Liver (tissue), 8 donors: ENCODE measurements at regions not wholly inside any gene's neighbourhood (a gene's known extent, or its start where the extent isn't known, plus 50 kb on each side); places are given as distances from the start of the nearest gene placed in this dataset.

Source experiments
- DNase-seq: peaks from one replicate; pipeline ENCODE4 v3.0.0-alpha.2; 2017; ENCODE audit warnings: low spot score
- H3K27ac ChIP-seq, 2 donors: one replicate each; pipeline ENCODE4 v1.7.0; 2013; ENCODE audit warnings: inconsistent platforms in 2 of 2, low read length in 2 of 2, control low read depth in 1 of 2, low read depth in 1 of 2, mild to moderate bottlenecking in 1 of 2
- H3K27me3 ChIP-seq, 4 donors: one replicate each; pipeline versions ENCODE4 v1.6.1 to v1.7.0; 2013; ENCODE audit warnings: low read length in 3 of 4, inconsistent platforms in 1 of 4, mild to moderate bottlenecking in 1 of 4, moderate library complexity in 1 of 4; ENCODE audit not compliant: control insufficient read depth in 4 of 4, insufficient read depth in 4 of 4
- H3K36me3 ChIP-seq, 4 donors: one replicate each; pipeline versions ENCODE4 v1.6.1 to v1.7.0; 2013; ENCODE audit warnings: low read length in 3 of 4, mild to moderate bottlenecking in 3 of 4, low read depth in 1 of 4, moderate library complexity in 1 of 4; ENCODE audit not compliant: control insufficient read depth in 4 of 4, insufficient read depth in 3 of 4
- H3K4me1 ChIP-seq, 4 donors: one replicate each; pipeline versions ENCODE4 v1.6.1 to v1.7.0; 2013; ENCODE audit warnings: low read length in 3 of 4, mild to moderate bottlenecking in 3 of 4, moderate library complexity in 1 of 4; ENCODE audit not compliant: control insufficient read depth in 4 of 4, insufficient read depth in 4 of 4
- H3K4me3 ChIP-seq, 3 donors: one replicate each; pipeline versions ENCODE4 v1.6.1 to v1.7.0; 2013; ENCODE audit warnings: low read length in 3 of 3, control low read depth in 1 of 3, low read depth in 1 of 3, mild to moderate bottlenecking in 1 of 3
- H3K9ac ChIP-seq, 2 donors: one replicate each; pipeline ENCODE4 v1.7.0; 2013; ENCODE audit warnings: low read length in 2 of 2, mild to moderate bottlenecking in 2 of 2, moderate library complexity in 2 of 2, control low read depth in 1 of 2, low read depth in 1 of 2
- H3K9me3 ChIP-seq, 4 donors: one replicate each; pipeline versions ENCODE4 v1.6.1 to v1.7.0; 2013; ENCODE audit warnings: low read length in 3 of 4; ENCODE audit not compliant: control insufficient read depth in 4 of 4
- ATF3 ChIP-seq: IDR thresholded peaks from 2 replicates; pipeline ENCODE4 v1.6.1; 2016; ENCODE audit warnings: antibody characterized with exemption
- EGR1 ChIP-seq, 2 donors: IDR thresholded peaks; 2 replicates each; pipeline ENCODE4 v1.6.1; 2016 to 2018; ENCODE audit warnings: antibody characterized with exemption in 2 of 2, low read depth in 2 of 2
- FOXA1 ChIP-seq: IDR thresholded peaks from 2 replicates; pipeline ENCODE4 v1.6.1; 2016; ENCODE audit warnings: antibody characterized with exemption
- FOXA2 ChIP-seq: IDR thresholded peaks from 2 replicates; pipeline ENCODE4 v1.6.1; 2016; ENCODE audit warnings: antibody characterized with exemption
- GABPA ChIP-seq, 2 donors: IDR thresholded peaks in 1 of 2; conservative IDR thresholded peaks in 1 of 2; 2 replicates each; pipeline ENCODE4 v1.6.1; 2016; ENCODE audit warnings: antibody characterized with exemption in 2 of 2, mild to moderate bottlenecking in 1 of 2, moderate library complexity in 1 of 2
- HNF4A ChIP-seq, 2 donors: conservative IDR thresholded peaks; 2 replicates each; pipeline ENCODE4 v1.6.1; 2016; ENCODE audit warnings: antibody characterized with exemption in 2 of 2, mild to moderate bottlenecking in 2 of 2
- HNF4G ChIP-seq: IDR thresholded peaks from 2 replicates; pipeline ENCODE4 v1.6.1; 2016; ENCODE audit warnings: antibody characterized with exemption
- JUND ChIP-seq, 2 donors: IDR thresholded peaks; 2 replicates each; pipeline ENCODE4 v1.6.1; 2016; ENCODE audit warnings: antibody characterized with exemption in 2 of 2
- MAX ChIP-seq: IDR thresholded peaks from 2 replicates; pipeline ENCODE4 v1.6.1; 2016; ENCODE audit warnings: antibody characterized with exemption
- NR2F2 ChIP-seq: IDR thresholded peaks from 2 replicates; pipeline ENCODE4 v1.6.1; 2016; ENCODE audit warnings: antibody characterized with exemption
- RXRA ChIP-seq, 2 donors: IDR thresholded peaks; 2 replicates each; pipeline ENCODE4 v1.6.1; 2017 to 2018; ENCODE audit warnings: antibody characterized with exemption in 2 of 2, mild to moderate bottlenecking in 1 of 2
- SP1 ChIP-seq: IDR thresholded peaks from 2 replicates; pipeline ENCODE4 v1.6.1; 2018; ENCODE audit warnings: antibody characterized with exemption, mild to moderate bottlenecking
- TAF1 ChIP-seq: conservative IDR thresholded peaks from 2 replicates; pipeline ENCODE4 v1.6.1; 2016; ENCODE audit warnings: antibody characterized with exemption, mild to moderate bottlenecking
- WGBS: extraction: QIAGEN DNeasy Blood & Tissue Kit; methylation state at CpG from one replicate; pipeline ENCODE4 v1.1.7; 2013; 5-methylcytosine and 5-hydroxymethylcytosine counted together
- TF ChIP-seq, protein P1 (sequence below): fragments of 150-350 bp; IDR thresholded peaks from 2 replicates; pipeline ENCODE4 v1.5.1; 2017; ENCODE audit warnings: improper control_type of control experiment, low read depth, low read length; ENCODE audit not compliant: missing input control
- TF ChIP-seq, protein P2 (sequence below): IDR thresholded peaks from 2 replicates; pipeline ENCODE4 v1.6.1; 2016; ENCODE audit warnings: antibody characterized with exemption, mild to moderate bottlenecking
- donor health status: healthy.
- donor health status: healthy.
- donor health status: healthy.
- donor health status: healthy.
- donor health status: healthy.

- H3K36me3 ChIP-seq, result no peaks in the 10 kb centered on the region
- H3K4me1 ChIP-seq, result no peaks in the 10 kb centered on the region
- no peaks in the 10 kb centered on the region for H3K27me3 ChIP-seq
- H3K9me3 ChIP-seq, result no peaks in the 10 kb centered on the region
- H3K9ac ChIP-seq, result no peak overlapping the region
- H3K27ac ChIP-seq, result no peak overlapping the region
- WGBS, result 84% methylated on average over 5 of the region's 5 CpGs
- no peak overlapping the region for H3K4me3 ChIP-seq
- DNase-seq, result no peak
- TF ChIP-seq EGR1 (IDR thresholded peaks at IDR 0.05; ENCODE audit: low read depth in 2 of 2) (no peak), HNF4A (conservative IDR thresholded peaks at IDR 0.05) (no peak), JUND (IDR thresholded peaks at IDR 0.05) (no peak), MAX (no peak), FOXA2 (no peak), HNF4G (no peak), FOXA1 (no peak), TAF1 (no peak), ATF3 (no peak)
- TF ChIP-seq, protein P1, sequence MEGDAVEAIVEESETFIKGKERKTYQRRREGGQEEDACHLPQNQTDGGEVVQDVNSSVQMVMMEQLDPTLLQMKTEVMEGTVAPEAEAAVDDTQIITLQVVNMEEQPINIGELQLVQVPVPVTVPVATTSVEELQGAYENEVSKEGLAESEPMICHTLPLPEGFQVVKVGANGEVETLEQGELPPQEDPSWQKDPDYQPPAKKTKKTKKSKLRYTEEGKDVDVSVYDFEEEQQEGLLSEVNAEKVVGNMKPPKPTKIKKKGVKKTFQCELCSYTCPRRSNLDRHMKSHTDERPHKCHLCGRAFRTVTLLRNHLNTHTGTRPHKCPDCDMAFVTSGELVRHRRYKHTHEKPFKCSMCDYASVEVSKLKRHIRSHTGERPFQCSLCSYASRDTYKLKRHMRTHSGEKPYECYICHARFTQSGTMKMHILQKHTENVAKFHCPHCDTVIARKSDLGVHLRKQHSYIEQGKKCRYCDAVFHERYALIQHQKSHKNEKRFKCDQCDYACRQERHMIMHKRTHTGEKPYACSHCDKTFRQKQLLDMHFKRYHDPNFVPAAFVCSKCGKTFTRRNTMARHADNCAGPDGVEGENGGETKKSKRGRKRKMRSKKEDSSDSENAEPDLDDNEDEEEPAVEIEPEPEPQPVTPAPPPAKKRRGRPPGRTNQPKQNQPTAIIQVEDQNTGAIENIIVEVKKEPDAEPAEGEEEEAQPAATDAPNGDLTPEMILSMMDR, result no peak
- TF ChIP-seq, protein P2, sequence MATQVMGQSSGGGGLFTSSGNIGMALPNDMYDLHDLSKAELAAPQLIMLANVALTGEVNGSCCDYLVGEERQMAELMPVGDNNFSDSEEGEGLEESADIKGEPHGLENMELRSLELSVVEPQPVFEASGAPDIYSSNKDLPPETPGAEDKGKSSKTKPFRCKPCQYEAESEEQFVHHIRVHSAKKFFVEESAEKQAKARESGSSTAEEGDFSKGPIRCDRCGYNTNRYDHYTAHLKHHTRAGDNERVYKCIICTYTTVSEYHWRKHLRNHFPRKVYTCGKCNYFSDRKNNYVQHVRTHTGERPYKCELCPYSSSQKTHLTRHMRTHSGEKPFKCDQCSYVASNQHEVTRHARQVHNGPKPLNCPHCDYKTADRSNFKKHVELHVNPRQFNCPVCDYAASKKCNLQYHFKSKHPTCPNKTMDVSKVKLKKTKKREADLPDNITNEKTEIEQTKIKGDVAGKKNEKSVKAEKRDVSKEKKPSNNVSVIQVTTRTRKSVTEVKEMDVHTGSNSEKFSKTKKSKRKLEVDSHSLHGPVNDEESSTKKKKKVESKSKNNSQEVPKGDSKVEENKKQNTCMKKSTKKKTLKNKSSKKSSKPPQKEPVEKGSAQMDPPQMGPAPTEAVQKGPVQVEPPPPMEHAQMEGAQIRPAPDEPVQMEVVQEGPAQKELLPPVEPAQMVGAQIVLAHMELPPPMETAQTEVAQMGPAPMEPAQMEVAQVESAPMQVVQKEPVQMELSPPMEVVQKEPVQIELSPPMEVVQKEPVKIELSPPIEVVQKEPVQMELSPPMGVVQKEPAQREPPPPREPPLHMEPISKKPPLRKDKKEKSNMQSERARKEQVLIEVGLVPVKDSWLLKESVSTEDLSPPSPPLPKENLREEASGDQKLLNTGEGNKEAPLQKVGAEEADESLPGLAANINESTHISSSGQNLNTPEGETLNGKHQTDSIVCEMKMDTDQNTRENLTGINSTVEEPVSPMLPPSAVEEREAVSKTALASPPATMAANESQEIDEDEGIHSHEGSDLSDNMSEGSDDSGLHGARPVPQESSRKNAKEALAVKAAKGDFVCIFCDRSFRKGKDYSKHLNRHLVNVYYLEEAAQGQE, result no peak
Observed at GRCh38 chr16:65648101-65648500, 526.2 kb upstream of the CDH11 start.

DNA sequence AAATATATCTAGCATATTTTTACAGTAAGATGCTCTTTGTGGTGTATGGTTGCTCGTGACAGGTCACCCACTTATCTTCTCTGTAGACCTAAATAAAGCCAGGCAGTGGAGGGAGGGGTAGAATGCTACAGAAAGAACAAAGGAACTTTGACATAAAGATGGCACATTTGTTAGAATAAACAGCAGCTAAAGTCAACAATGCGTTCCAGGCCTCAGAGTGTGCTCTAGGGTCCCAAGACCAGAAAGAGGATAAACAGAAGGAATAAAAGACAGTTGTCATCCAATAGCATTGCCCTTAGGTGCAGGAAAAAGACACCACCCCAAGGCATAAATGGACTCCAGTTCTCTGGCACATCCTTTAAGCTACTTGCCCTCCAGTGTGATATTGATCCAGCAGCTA, 523.0 kb upstream of the CDH11 start:
- no peak overlapping the region for H3K9ac ChIP-seq
- no peak overlapping the region for H3K4me3 ChIP-seq
- no peaks in the 10 kb centered on the region for H3K9me3 ChIP-seq
- TF ChIP-seq GABPA (IDR thresholded peaks at IDR 0.05 in 1 of 2, conservative IDR thresholded peaks at IDR 0.05 in 1 of 2) (no peak), EGR1 (IDR thresholded peaks at IDR 0.05; ENCODE audit: low read depth in 2 of 2) (no peak), RXRA (IDR thresholded peaks at IDR 0.05) (no peak), FOXA1 (no peak)
- H3K36me3 ChIP-seq, result no peaks in the 10 kb centered on the region
- WGBS, result 55% methylated on average over 2 of the region's 2 CpGs
- no peak overlapping the region for H3K27ac ChIP-seq
- DNase-seq, result no peak
- H3K27me3 ChIP-seq, result no peaks in the 10 kb centered on the region
- H3K4me1 ChIP-seq, result no peaks in the 10 kb centered on the region

GRCh38 chr16:65641762-65642289, 520.0 kb upstream of the CDH11 start:
- Histone ChIP-seq H3K4me3 (no peak overlapping the region), H3K27me3 (no peaks in the 10 kb centered on the region), H3K4me1 (no peaks in the 10 kb centered on the region), H3K36me3 (no peaks in the 10 kb centered on the region), H3K27ac (no peak overlapping the region), H3K9ac (no peak overlapping the region), H3K9me3 (no peaks in the 10 kb centered on the region)
- 75% methylated on average over 3 of the region's 3 CpGs for WGBS
- DNase-seq, result no peak
- no peak for TF ChIP-seq FOXA2
- TF ChIP-seq NR2F2, result no peak
- TF ChIP-seq RXRA (IDR thresholded peaks at IDR 0.05), result no peak
- TF ChIP-seq SP1, result no peak
- TF ChIP-seq, protein P2, result no peak
- TF ChIP-seq MAX, result no peak
- no peak for TF ChIP-seq HNF4G
